ENCODE measurements at regions not wholly inside any gene's neighbourhood (a gene's known extent, or its start where the extent isn't known, plus 50 kb on each side); places are given as distances from the start of the nearest gene placed in this dataset.
A peak's percentile ranks its signal among the peaks of the same experiment; 100 is the strongest.

GRCh38 chr9:79201636-79202035 lies 370.1 kb upstream of the TLE4 start:
- H3K4me1 ChIP-seq (ENCODE audit: insufficient read depth), result peaks cover 14% of the 10 kb centered on the region
- in situ Hi-C loops (cut with MboI), result no loop called here
- H3K9me2 ChIP-seq (ENCODE audit: insufficient read depth), result no peaks in the 10 kb centered on the region; the same call in 1 of the 2 replicates
- H3K27me3 ChIP-seq (replicated peaks; ENCODE audit: insufficient read depth), result no peaks in the 10 kb centered on the region
- no peak overlapping the region for H2AFZ ChIP-seq
- no peak overlapping the region for H3K4me3 ChIP-seq
- peak; percentile 69 for DNase-seq
- no peaks in the 10 kb centered on the region for H3K36me3 ChIP-seq (ENCODE audit: low read depth)
- peak overlapping the region; percentile 17 for H3K4me2 ChIP-seq (ENCODE audit: unreplicated experiment)
- TF ChIP-seq EZH2phosphoT487 (IDR thresholded peaks at IDR 0.05; ENCODE audit: insufficient read depth, low read depth), result no peak
- no peak for TF ChIP-seq EZH2 (IDR thresholded peaks at IDR 0.05; ENCODE audit: insufficient read depth, poor library complexity, severe bottlenecking)
- H4K20me1 ChIP-seq (ENCODE audit: insufficient read depth), result no peaks in the 10 kb centered on the region
- H3F3A ChIP-seq (ENCODE audit: insufficient read depth), result peaks cover 8% of the 10 kb centered on the region
- H3K9ac ChIP-seq, result no peak overlapping the region
- H3K9me3 ChIP-seq (ENCODE audit: low read depth), result no peaks in the 10 kb centered on the region
- 45 to 49% methylated on average over 2 of the region's 2 CpGs for WGBS, 2 experiments (ENCODE audit: low coverage in 1 of 2, low lambda C conversion rate in 2 of 2, missing lambda C conversion rate in 2 of 2)
- H3K27ac ChIP-seq, result no peak overlapping the region
- no peaks in the 10 kb centered on the region for H3K79me2 ChIP-seq (ENCODE audit: insufficient read depth)

- Histone ChIP-seq H3K79me2 (ENCODE audit: insufficient read depth) (no peaks in the 10 kb centered on the region), H3K9ac (no peak overlapping the region), H2AFZ (no peak overlapping the region), H3K4me2 (ENCODE audit: unreplicated experiment) (no peak overlapping the region), H3F3A (ENCODE audit: insufficient read depth) (peaks cover 4% of the 10 kb centered on the region), H3K27me3 (replicated peaks; ENCODE audit: insufficient read depth) (no peaks in the 10 kb centered on the region), H3K9me3 (ENCODE audit: low read depth) (no peaks in the 10 kb centered on the region), H3K36me3 (ENCODE audit: low read depth) (no peaks in the 10 kb centered on the region), H3K4me1 (ENCODE audit: insufficient read depth) (peaks cover 1% of the 10 kb centered on the region), H3K27ac (no peak overlapping the region), H3K4me3 (no peak overlapping the region), H3K9me2 (ENCODE audit: insufficient read depth) (no peaks in the 10 kb centered on the region), H4K20me1 (ENCODE audit: insufficient read depth) (no peaks in the 10 kb centered on the region)
- 77 to 80% methylated on average over 5 of the region's 5 CpGs for whole genome bisulfite sequencing, 2 experiments (ENCODE audit: low coverage in 1 of 2, low lambda C conversion rate in 2 of 2, missing lambda C conversion rate in 2 of 2)
- no peak for TF ChIP-seq EZH2 (IDR thresholded peaks at IDR 0.05; ENCODE audit: insufficient read depth, poor library complexity, severe bottlenecking)
- no peak for TF ChIP-seq EZH2phosphoT487 (IDR thresholded peaks at IDR 0.05; ENCODE audit: insufficient read depth, low read depth)
- DNase-seq, result no peak
- in situ Hi-C loops (cut with MboI), result no loop called here
Measured at GRCh38 chr9:79208791-79209396, 362.9 kb upstream of the TLE4 start.

GRCh38 chr9:79210541-79211243 lies 361.1 kb upstream of the TLE4 start:
- Histone ChIP-seq H3K27me3 (replicated peaks; ENCODE audit: insufficient read depth) (no peaks in the 10 kb centered on the region), H3K9me3 (ENCODE audit: low read depth) (no peaks in the 10 kb centered on the region), H3K4me3 (no peak overlapping the region), H3K79me2 (ENCODE audit: insufficient read depth) (no peaks in the 10 kb centered on the region), H3K4me1 (ENCODE audit: insufficient read depth) (peaks cover 10% of the 10 kb centered on the region), H3K4me2 (ENCODE audit: unreplicated experiment) (no peak overlapping the region), H3F3A (ENCODE audit: insufficient read depth) (peaks cover 14% of the 10 kb centered on the region), H3K36me3 (ENCODE audit: low read depth) (no peaks in the 10 kb centered on the region), H2AFZ (no peak overlapping the region), H4K20me1 (ENCODE audit: insufficient read depth) (no peaks in the 10 kb centered on the region), H3K9ac (no peak overlapping the region), H3K9me2 (ENCODE audit: insufficient read depth) (no peaks in the 10 kb centered on the region), H3K27ac (no peak overlapping the region)
- TF ChIP-seq EZH2 (IDR thresholded peaks at IDR 0.05; ENCODE audit: insufficient read depth, poor library complexity, severe bottlenecking), result no peak
- TF ChIP-seq EZH2phosphoT487 (IDR thresholded peaks at IDR 0.05; ENCODE audit: insufficient read depth, low read depth), result no peak
- in situ Hi-C loops (cut with MboI), result no loop called here
- no peak for DNase-seq
- WGBS, 2 experiments (ENCODE audit: low coverage in 1 of 2, low lambda C conversion rate in 2 of 2, missing lambda C conversion rate in 2 of 2), result 89 to 92% methylated on average over 5 of the region's 5 CpGs

- H3K4me1 ChIP-seq (ENCODE audit: insufficient read depth), result peaks cover 10% of the 10 kb centered on the region
- H3K36me3 ChIP-seq (ENCODE audit: low read depth), result no peaks in the 10 kb centered on the region
- peak overlapping the region; percentile 49 for H3K27ac ChIP-seq
- no peaks in the 10 kb centered on the region for H4K20me1 ChIP-seq (ENCODE audit: insufficient read depth)
- DNase-seq, result peak; percentile 76
- WGBS, 2 experiments (ENCODE audit: low coverage in 1 of 2, low lambda C conversion rate in 2 of 2, missing lambda C conversion rate in 2 of 2), result 68 to 74% methylated on average over 3 of the region's 3 CpGs
- H3K4me2 ChIP-seq (ENCODE audit: unreplicated experiment), result no peak overlapping the region
- H3K27me3 ChIP-seq (replicated peaks; ENCODE audit: insufficient read depth), result no peaks in the 10 kb centered on the region
- H3F3A ChIP-seq (ENCODE audit: insufficient read depth), result peaks cover 14% of the 10 kb centered on the region
- TF ChIP-seq EZH2phosphoT487 (IDR thresholded peaks at IDR 0.05; ENCODE audit: insufficient read depth, low read depth) (no peak), EZH2 (IDR thresholded peaks at IDR 0.05; ENCODE audit: insufficient read depth, poor library complexity, severe bottlenecking) (no peak)
- no peaks in the 10 kb centered on the region for H3K79me2 ChIP-seq (ENCODE audit: insufficient read depth)
- no peak overlapping the region for H3K4me3 ChIP-seq
- H3K9me2 ChIP-seq (ENCODE audit: insufficient read depth), result no peaks in the 10 kb centered on the region
- 0 out of 2 replicates have a peak overlapping the region, but pooled peaks have one; percentile 9 for H2AFZ ChIP-seq
- in situ Hi-C loops (cut with MboI), result no loop called here
- H3K9ac ChIP-seq, result no peak overlapping the region
- no peaks in the 10 kb centered on the region for H3K9me3 ChIP-seq (ENCODE audit: low read depth)
Measured at GRCh38 chr9:79213417-79214125, 358.2 kb upstream of the TLE4 start.

Measured in GM23248 (cell line).